Omental fat pad (tissue), 3 donors: ENCODE measurements at regions not wholly inside any gene's neighbourhood (a gene's known extent, or its start where the extent isn't known, plus 50 kb on each side); places are given as distances from the start of the nearest gene placed in this dataset.

Experiments used
- ATAC-seq: fragments of 150-250 bp; one replicate; pipeline ENCODE4 v1.9.1; 2016; ENCODE audit warnings: mild to moderate bottlenecking, moderate library complexity; ENCODE audit not compliant: low FRiP score
- DNase-seq: peaks from one replicate; pipeline ENCODE4 v3.0.0-alpha.2; 2019; ENCODE audit warnings: low spot score
- CTCF ChIP-seq, 3 donors: fragments of 450-650 bp; IDR thresholded peaks; one replicate each; pipeline ENCODE4 v1.5.1; 2016 to 2017; ENCODE audit warnings: antibody characterized with exemption in 3 of 3, mild to moderate bottlenecking in 3 of 3, moderate library complexity in 2 of 3

GRCh38 chr3:174347474-174348138, 511.5 kb upstream of the NAALADL2 start:
- TF ChIP-seq CTCF (IDR thresholded peaks at IDR 0.05): no peak
- DNase-seq (no peak), ATAC-seq (no peak)

- DNase-seq (no peak), ATAC-seq (no peak)
- no peak for TF ChIP-seq CTCF (IDR thresholded peaks at IDR 0.05)
Observed at GRCh38 chr3:174352227-174352626, 506.9 kb upstream of the NAALADL2 start.

- TF ChIP-seq CTCF (IDR thresholded peaks at IDR 0.05): no peak
- no peak for ATAC-seq
Observed at GRCh38 chr3:174355505-174355904, 503.6 kb upstream of the NAALADL2 start.

GRCh38 chr3:174356596-174356995, 502.5 kb upstream of the NAALADL2 start:
- TF ChIP-seq CTCF (IDR thresholded peaks at IDR 0.05): no peak
- no peak for ATAC-seq
- no peak for DNase-seq

More at GRCh38 chr3:174355505-174355904, 503.6 kb upstream of the NAALADL2 start:
- no peak for DNase-seq

- DNase-seq: no peak
- no peak for TF ChIP-seq CTCF (IDR thresholded peaks at IDR 0.05)
- ATAC-seq: no peak
Observed at GRCh38 chr3:174358252-174358651, 500.9 kb upstream of the NAALADL2 start.

GRCh38 chr3:174362556-174362955, 496.6 kb upstream of the NAALADL2 start:
- no peak for TF ChIP-seq CTCF (IDR thresholded peaks at IDR 0.05)
- DNase-seq (no peak), ATAC-seq (no peak)

- TF ChIP-seq CTCF (IDR thresholded peaks at IDR 0.05): no peak
- ATAC-seq (no peak), DNase-seq (no peak)
Observed at GRCh38 chr3:174363256-174363655, 495.9 kb upstream of the NAALADL2 start.
